Small intestine (tissue), 7 donors: ENCODE measurements at regions not wholly inside any gene's neighbourhood (a gene's known extent, or its start where the extent isn't known, plus 50 kb on each side); places are given as distances from the start of the nearest gene placed in this dataset.

Experiments
- DNase-seq, 2 donors: peaks; one replicate each; pipeline versions ENCODE4 v3.0.0 to v3.0.0-alpha.2; 2013
- FAIRE-seq: peaks from 2 replicates; lab custom pipeline; 2012; peaks lifted over from hg19 to GRCh38; lab: Jason Lieb, UNC
- H3K27ac ChIP-seq, 3 donors: one replicate each; pipeline ENCODE4 v1.5.1; 2013; ENCODE audit warnings: low read length in 2 of 3, mild to moderate bottlenecking in 2 of 3, control low read depth in 1 of 3, inconsistent platforms in 1 of 3, low read depth in 1 of 3, moderate library complexity in 1 of 3
- H3K27me3 ChIP-seq, 3 donors: one replicate each; pipeline ENCODE4 v1.6.1; 2013; ENCODE audit warnings: low read length in 3 of 3, inconsistent platforms in 1 of 3; ENCODE audit not compliant: control insufficient read depth in 3 of 3, insufficient read depth in 3 of 3
- H3K36me3 ChIP-seq, 3 donors: one replicate each; pipeline ENCODE4 v1.6.1; 2013; ENCODE audit warnings: low read length in 3 of 3, inconsistent platforms in 1 of 3, low read depth in 1 of 3, mild to moderate bottlenecking in 1 of 3, moderate library complexity in 1 of 3; ENCODE audit not compliant: control insufficient read depth in 3 of 3, insufficient read depth in 2 of 3
- H3K4me1 ChIP-seq, 3 donors: one replicate each; pipeline ENCODE4 v1.6.1; 2013; ENCODE audit warnings: low read length in 2 of 3, inconsistent platforms in 1 of 3, low read depth in 1 of 3, mild to moderate bottlenecking in 1 of 3, moderate library complexity in 1 of 3; ENCODE audit not compliant: control insufficient read depth in 3 of 3, insufficient read depth in 2 of 3
- H3K4me3 ChIP-seq, 3 donors: one replicate each; pipeline ENCODE4 v1.5.1; 2013; ENCODE audit warnings: low read length in 3 of 3, control low read depth in 1 of 3, inconsistent platforms in 1 of 3, low read depth in 1 of 3, mild to moderate bottlenecking in 1 of 3, moderate library complexity in 1 of 3
- H3K9me3 ChIP-seq, 2 donors: one replicate each; pipeline ENCODE4 v1.6.1; 2013; ENCODE audit warnings: low read depth in 1 of 2, low read length in 1 of 2; ENCODE audit not compliant: control insufficient read depth in 2 of 2, insufficient read depth in 1 of 2
- WGBS, 3 donors: extraction: QIAGEN DNeasy Blood & Tissue Kit; methylation state at CpG; one replicate each; pipeline ENCODE4 v1.1.7; 2013; 5-methylcytosine and 5-hydroxymethylcytosine counted together
- donor health status: healthy with polysubstance abuse.
- donor health status: control.
- donor health status: control.
- donor health status: Bipolar disorder and iron deficiency.
- donor health status: healthy.

- no peak overlapping the region for H3K27ac ChIP-seq
- no peak overlapping the region for H3K4me3 ChIP-seq
- 90 to 94% (median 92%) methylated on average over 2 of the region's 2 CpGs for WGBS, 3 donors
- peaks cover 0 to under 1% of the 10 kb centered on the region in 2 donors for H3K9me3 ChIP-seq
- FAIRE-seq (no peak), DNase-seq (no peak)
- peaks cover 2 to 15% (median 4%) of the 10 kb centered on the region in 3 donors for H3K4me1 ChIP-seq
- peaks cover 0 to 11% (median 0%) of the 10 kb centered on the region in 3 donors for H3K36me3 ChIP-seq
- no peaks in the 10 kb centered on the region for H3K27me3 ChIP-seq
Observed at GRCh38 chr2:186427970-186428369, 58.1 kb upstream of the ZC3H15 start.

DNA sequence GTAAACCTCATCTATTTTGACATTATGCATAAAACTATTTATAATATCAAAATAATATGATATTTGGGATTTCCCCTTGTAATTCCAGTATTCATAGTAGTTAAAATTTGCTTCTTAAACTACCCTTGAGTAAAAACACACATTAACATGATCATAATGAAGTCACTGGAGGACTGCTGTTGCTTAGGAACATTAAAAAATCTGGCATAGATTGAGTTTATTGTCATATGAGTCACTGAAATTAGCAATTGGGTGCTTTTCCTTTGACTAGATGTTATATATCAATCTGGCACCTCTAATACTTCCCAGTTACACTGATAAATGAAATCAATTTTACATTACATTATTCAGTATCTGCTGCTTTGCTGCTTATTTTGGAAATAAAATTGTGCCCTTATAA is 57.0 kb upstream of the ZC3H15 start:
- peaks cover 0 to 3% of the 10 kb centered on the region in 2 donors for H3K9me3 ChIP-seq
- no peak for FAIRE-seq
- peaks cover 0 to 14% (median 0%) of the 10 kb centered on the region in 3 donors for H3K36me3 ChIP-seq
- H3K27ac ChIP-seq = no peak overlapping the region
- no peak overlapping the region for H3K4me3 ChIP-seq
- DNase-seq = no peak
- peaks cover 2 to 7% (median 2%) of the 10 kb centered on the region in 3 donors for H3K4me1 ChIP-seq
- no peaks in the 10 kb centered on the region for H3K27me3 ChIP-seq

GRCh38 chr2:186431306-186431705 is 54.8 kb upstream of the ZC3H15 start:
- 41 to 64% (median 48%) methylated on average over 6 of the region's 6 CpGs for WGBS, 3 donors
- peaks cover 0 to 30% (median 0%) of the 10 kb centered on the region in 3 donors for H3K36me3 ChIP-seq
- no peak overlapping the region for H3K4me3 ChIP-seq
- peaks cover 0 to 5% of the 10 kb centered on the region in 2 donors for H3K9me3 ChIP-seq
- peaks cover 0 to 3% (median 2%) of the 10 kb centered on the region in 3 donors for H3K4me1 ChIP-seq
- no peaks in the 10 kb centered on the region for H3K27me3 ChIP-seq
- FAIRE-seq = no peak
- H3K27ac ChIP-seq = no peak overlapping the region
- peak in 1 of 2 donors; percentile 29 for DNase-seq

- no peaks in the 10 kb centered on the region for H3K27me3 ChIP-seq
- no peak overlapping the region for H3K27ac ChIP-seq
- H3K4me3 ChIP-seq = no peak overlapping the region
- WGBS, 3 donors = 94 to 97% (median 96%) methylated on average over 6 of the region's 6 CpGs
- peaks cover 0 to 44% (median 0%) of the 10 kb centered on the region in 3 donors for H3K36me3 ChIP-seq
- DNase-seq (no peak), FAIRE-seq (no peak)
- H3K4me1 ChIP-seq = peaks cover 0 to 2% (median 0%) of the 10 kb centered on the region in 3 donors
- H3K9me3 ChIP-seq = peaks cover 0 to 22% of the 10 kb centered on the region in 2 donors
Observed at GRCh38 chr2:186433040-186433439, 53.0 kb upstream of the ZC3H15 start.

DNA sequence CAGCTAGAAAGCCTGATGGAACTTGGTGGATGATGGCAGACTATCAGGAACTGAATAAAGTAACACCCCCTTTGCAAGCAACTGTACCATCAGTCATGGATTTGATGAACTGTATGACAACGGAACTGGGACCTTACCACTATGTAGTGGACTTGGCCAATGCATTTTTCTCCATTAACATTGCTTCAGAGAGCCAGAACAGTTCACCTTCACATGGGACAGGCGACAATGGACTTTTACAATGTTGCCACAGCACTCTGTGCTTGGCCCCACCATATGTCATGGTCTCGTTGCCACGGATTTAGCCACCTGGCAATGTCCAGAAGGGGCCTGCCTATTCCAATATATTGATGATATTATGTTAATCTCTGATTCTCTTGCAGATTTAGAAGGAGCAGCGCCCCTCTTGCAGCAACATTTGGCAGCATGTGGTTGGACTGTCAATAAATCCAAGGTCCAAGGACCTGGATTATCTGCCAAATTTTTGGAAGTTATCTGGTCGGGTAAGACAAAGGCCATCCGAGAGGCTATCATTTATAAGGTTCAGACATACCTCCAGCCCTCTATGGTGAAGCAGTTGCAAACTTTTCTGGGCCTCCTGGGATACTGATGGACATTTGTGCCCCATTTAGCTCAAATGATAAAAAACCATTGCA is 52.2 kb upstream of the ZC3H15 start:
- peaks cover 0 to 2% (median 0%) of the 10 kb centered on the region in 3 donors for H3K4me1 ChIP-seq
- H3K4me3 ChIP-seq = no peak overlapping the region
- H3K27me3 ChIP-seq = no peaks in the 10 kb centered on the region
- DNase-seq (no peak), FAIRE-seq (no peak)
- H3K36me3 ChIP-seq = peaks cover 0 to 44% (median 0%) of the 10 kb centered on the region in 3 donors
- H3K9me3 ChIP-seq = peaks cover 0 to 28% of the 10 kb centered on the region in 2 donors
- H3K27ac ChIP-seq = no peak overlapping the region
- WGBS, 3 donors = 88 to 93% (median 90%) methylated on average over 7 of the region's 7 CpGs
